ENCODE measurements at regions not wholly inside any gene's neighbourhood (a gene's known extent, or its start where the extent isn't known, plus 50 kb on each side); places are given as distances from the start of the nearest gene placed in this dataset.

- TF ChIP-seq YY1 (IDR thresholded peaks at IDR 0.05; ENCODE audit: insufficient read depth, insufficient read length), result no peak
- TF ChIP-seq ZNF274 (IDR thresholded peaks at IDR 0.05; ENCODE audit: low read depth, low read length), result no peak
- no peak for TF ChIP-seq SUZ12 (IDR thresholded peaks at IDR 0.05; ENCODE audit: extremely low read depth, insufficient read depth, insufficient read length)
Measured at GRCh38 chr19:28868836-28869235, 344.1 kb downstream of the UQCRFS1 start.

Measured in NT2/D1 (cell line).